ENCODE measurements at regions not wholly inside any gene's neighbourhood (a gene's known extent, or its start where the extent isn't known, plus 50 kb on each side); places are given as distances from the start of the nearest gene placed in this dataset.
"Not testable (repeated sequence)": the region's sequence is repeated elsewhere in the genome, so short reads cannot be mapped to it uniquely, and the experiment has no call there.

- H3K4me1 Mint-ChIP-seq: no peaks in the 10 kb centered on the region
- H3K27me3 Mint-ChIP-seq: no peaks in the 10 kb centered on the region
- H3K27ac Mint-ChIP-seq: no peak overlapping the region
- DNase-seq: no peak
- ATAC-seq (replicated peaks): no peak
- H3K36me3 Mint-ChIP-seq: peaks cover 0 to 4% of the 10 kb centered on the region in 2 donors
- H3K9me3 Mint-ChIP-seq: peaks cover 7 to 9% of the 10 kb centered on the region in 2 donors
- no peak overlapping the region for H3K4me3 Mint-ChIP-seq
Measured at GRCh38 chr2:186992597-186992996, 143.6 kb upstream of the ZSWIM2 start.

GRCh38 chr2:186991766-186992417 lies 142.9 kb upstream of the ZSWIM2 start:
- H3K36me3 Mint-ChIP-seq: peaks cover 0 to 4% of the 10 kb centered on the region in 2 donors
- DNase-seq (no peak), ATAC-seq (replicated peaks) (no peak)
- H3K4me1 Mint-ChIP-seq: no peaks in the 10 kb centered on the region
- H3K4me3 Mint-ChIP-seq: no peak overlapping the region
- no peaks in the 10 kb centered on the region for H3K27me3 Mint-ChIP-seq
- H3K9me3 Mint-ChIP-seq: peaks cover 7 to 9% of the 10 kb centered on the region in 2 donors
- no peak overlapping the region for H3K27ac Mint-ChIP-seq

DNA sequence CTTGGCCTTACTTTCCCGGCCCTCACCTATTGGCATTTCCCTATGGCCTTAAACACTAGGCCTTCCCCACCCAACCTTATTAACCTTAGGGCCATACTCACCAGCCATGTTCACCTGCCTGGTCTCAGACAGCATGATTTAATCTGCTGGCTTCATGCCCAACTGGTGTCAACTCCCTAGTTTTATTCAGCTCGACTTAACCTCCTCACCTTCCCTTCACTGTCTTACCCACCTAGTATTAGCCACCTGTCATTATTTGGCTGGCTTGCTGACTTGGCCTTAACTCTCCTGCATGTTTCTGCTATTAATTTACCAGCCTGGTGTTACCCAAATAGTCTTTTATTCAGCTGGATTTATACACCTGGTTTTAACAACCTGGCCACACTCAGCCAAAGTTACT lies 136.0 kb upstream of the ZSWIM2 start:
- H3K27ac Mint-ChIP-seq: no peak overlapping the region
- H3K4me3 Mint-ChIP-seq: no peak overlapping the region
- no peaks in the 10 kb centered on the region for H3K4me1 Mint-ChIP-seq
- DNase-seq (no peak), ATAC-seq (replicated peaks) (no peak)
- H3K27me3 Mint-ChIP-seq: no peaks in the 10 kb centered on the region
- H3K9me3 Mint-ChIP-seq: peaks cover 8 to 17% of the 10 kb centered on the region in 2 donors
- peaks cover 0 to 4% of the 10 kb centered on the region in 2 donors for H3K36me3 Mint-ChIP-seq

DNA sequence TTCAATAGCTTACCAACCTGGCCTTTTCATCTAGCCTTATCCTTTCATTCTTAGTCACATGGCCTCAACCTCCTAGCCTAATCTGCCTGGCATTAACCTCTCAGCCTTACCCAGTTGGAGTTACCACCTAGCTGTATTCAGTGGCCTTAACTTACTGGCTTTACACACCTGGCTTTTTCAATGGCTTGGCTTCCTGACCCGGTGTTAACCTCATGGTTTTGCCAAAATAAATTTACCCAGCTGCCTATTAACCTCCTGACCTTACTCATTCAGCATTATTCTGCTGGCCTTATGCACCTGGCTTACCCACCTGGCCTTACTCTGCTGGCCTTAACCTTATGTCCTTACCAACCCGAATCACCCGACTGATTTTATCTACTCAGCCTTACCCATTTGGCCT lies 135.5 kb upstream of the ZSWIM2 start:
- peaks cover 6 to 13% of the 10 kb centered on the region in 2 donors for H3K9me3 Mint-ChIP-seq
- H3K4me3 Mint-ChIP-seq: no peak overlapping the region
- DNase-seq (no peak), ATAC-seq (replicated peaks) (no peak)
- H3K27ac Mint-ChIP-seq: no peak overlapping the region
- H3K36me3 Mint-ChIP-seq: peaks cover 0 to 4% of the 10 kb centered on the region in 2 donors
- H3K27me3 Mint-ChIP-seq: no peaks in the 10 kb centered on the region
- H3K4me1 Mint-ChIP-seq: no peaks in the 10 kb centered on the region

GRCh38 chr2:186980787-186981550 lies 132.0 kb upstream of the ZSWIM2 start:
- Mint-ChIP-seq H3K9me3 (peaks cover 2 to 8% of the 10 kb centered on the region in 2 donors), H3K4me1 (no peaks in the 10 kb centered on the region), H3K36me3 (no peaks in the 10 kb centered on the region), H3K27me3 (no peaks in the 10 kb centered on the region), H3K27ac (no peak overlapping the region), H3K4me3 (no peak overlapping the region)
- no peak for DNase-seq
- no peak for ATAC-seq (replicated peaks)

- Mint-ChIP-seq H3K36me3 (no peaks in the 10 kb centered on the region), H3K9me3 (peaks cover 2 to 4% of the 10 kb centered on the region in 2 donors), H3K27me3 (no peaks in the 10 kb centered on the region), H3K4me1 (no peaks in the 10 kb centered on the region), H3K27ac (no peak overlapping the region), H3K4me3 (no peak overlapping the region)
- no peak for DNase-seq
- ATAC-seq (replicated peaks): no peak
Measured at GRCh38 chr2:186980117-186980442, 131.1 kb upstream of the ZSWIM2 start.

DNA sequence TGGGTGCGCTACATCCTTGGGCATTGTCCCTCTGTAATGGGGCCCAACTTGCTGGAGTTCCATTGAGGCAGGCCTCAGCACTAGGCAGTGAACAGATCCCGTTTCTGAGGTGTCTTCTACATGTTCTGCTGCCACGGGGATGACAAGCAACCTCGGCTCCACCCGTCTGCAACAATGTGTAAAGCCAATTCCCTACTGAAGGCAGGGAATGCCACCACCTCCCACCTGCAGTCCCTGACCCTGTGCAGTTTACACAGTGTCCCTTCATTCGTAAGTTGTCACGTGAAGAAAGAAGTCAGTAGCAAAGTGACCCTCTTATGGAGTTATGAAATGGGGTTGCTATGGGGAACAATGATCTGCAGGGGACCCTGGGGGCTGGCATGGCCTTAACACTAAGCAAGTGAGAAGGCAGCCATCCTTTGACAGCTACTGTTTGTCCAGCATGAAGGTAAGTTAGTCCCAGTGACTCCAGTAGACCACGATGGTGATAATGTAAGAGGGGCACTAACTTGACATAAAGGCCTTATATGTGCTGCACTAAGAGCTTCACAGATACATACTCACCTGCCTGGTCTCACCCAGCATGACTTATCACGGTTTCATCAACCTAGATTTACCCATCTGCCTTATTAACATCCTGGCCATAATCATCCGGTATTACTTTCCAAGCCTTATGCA lies 130.6 kb upstream of the ZSWIM2 start:
- H3K36me3 Mint-ChIP-seq: no peaks in the 10 kb centered on the region
- H3K27me3 Mint-ChIP-seq: no peaks in the 10 kb centered on the region
- H3K27ac Mint-ChIP-seq: no peak overlapping the region
- DNase-seq (no peak), ATAC-seq (replicated peaks) (peak in 1 of 2 donors; percentile 9)
- H3K9me3 Mint-ChIP-seq: peaks cover 2 to 4% of the 10 kb centered on the region in 2 donors
- H3K4me3 Mint-ChIP-seq: no peak overlapping the region
- H3K4me1 Mint-ChIP-seq: no peaks in the 10 kb centered on the region

DNA sequence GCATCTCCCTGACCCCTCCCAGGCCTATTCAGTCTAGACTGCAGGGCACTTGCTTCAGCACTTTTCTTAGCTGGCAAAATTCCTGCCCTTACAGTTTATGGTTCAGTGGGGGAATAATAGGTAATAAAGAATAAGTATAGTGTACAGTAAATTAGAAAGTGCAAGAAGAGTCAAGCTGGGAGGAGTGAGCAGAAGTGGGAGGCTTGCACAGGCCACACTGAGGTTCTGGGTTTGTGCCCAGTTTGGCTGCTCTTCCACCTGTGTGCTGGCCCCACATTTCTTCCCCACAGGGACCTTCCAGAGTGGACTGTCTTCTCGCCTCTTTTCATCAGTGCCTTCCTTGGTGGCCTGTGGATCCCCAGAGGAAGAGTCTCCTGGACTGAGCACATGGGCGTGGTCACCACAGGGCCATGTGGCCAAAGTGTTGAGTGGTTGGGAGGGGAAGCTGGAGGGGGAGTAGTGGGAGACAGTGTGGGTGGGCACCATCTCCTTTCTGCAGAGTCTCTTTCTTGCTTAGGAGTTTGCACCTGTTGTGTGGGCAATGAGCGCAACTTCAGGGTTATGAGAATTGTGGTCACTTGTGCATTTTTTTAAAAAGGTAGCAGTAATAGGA lies 128.6 kb upstream of the ZSWIM2 start:
- Mint-ChIP-seq H3K27me3 (no peaks in the 10 kb centered on the region), H3K4me3 (no peak overlapping the region), H3K9me3 (no peaks in the 10 kb centered on the region)

DNA sequence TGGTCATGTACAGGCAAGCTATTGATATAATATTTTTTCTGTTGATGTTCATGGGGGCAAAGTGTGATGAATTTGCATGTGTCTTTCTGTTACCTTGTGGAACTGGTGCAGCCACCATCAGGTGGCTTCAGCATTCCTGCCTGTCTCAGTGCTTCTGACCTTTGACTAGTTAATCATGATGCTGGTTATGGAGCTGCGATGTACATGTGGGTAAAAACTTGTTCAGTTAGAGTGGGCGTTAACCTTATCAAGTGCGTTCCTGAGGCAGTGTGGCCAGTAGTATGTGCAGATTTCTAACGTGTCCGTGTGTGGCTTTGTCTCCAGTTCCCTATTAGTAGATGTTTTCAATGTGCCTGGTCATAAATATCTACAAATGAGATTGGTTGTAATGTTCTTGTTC lies 127.4 kb upstream of the ZSWIM2 start:
- no peaks in the 10 kb centered on the region for H3K36me3 Mint-ChIP-seq
- no peak overlapping the region for H3K27ac Mint-ChIP-seq
- DNase-seq (no peak), ATAC-seq (replicated peaks) (no peak)
- no peaks in the 10 kb centered on the region for H3K27me3 Mint-ChIP-seq
- no peak overlapping the region for H3K4me3 Mint-ChIP-seq
- no peaks in the 10 kb centered on the region for H3K4me1 Mint-ChIP-seq
- H3K9me3 Mint-ChIP-seq: no peaks in the 10 kb centered on the region

More for the DNA sequence above, 128.6 kb upstream of the ZSWIM2 start:
- ATAC-seq (replicated peaks) (peak in 1 of 2 donors; percentile 34), DNase-seq (no peak)
- Mint-ChIP-seq H3K27ac (no peak overlapping the region), H3K36me3 (no peaks in the 10 kb centered on the region), H3K4me1 (no peaks in the 10 kb centered on the region)

DNA sequence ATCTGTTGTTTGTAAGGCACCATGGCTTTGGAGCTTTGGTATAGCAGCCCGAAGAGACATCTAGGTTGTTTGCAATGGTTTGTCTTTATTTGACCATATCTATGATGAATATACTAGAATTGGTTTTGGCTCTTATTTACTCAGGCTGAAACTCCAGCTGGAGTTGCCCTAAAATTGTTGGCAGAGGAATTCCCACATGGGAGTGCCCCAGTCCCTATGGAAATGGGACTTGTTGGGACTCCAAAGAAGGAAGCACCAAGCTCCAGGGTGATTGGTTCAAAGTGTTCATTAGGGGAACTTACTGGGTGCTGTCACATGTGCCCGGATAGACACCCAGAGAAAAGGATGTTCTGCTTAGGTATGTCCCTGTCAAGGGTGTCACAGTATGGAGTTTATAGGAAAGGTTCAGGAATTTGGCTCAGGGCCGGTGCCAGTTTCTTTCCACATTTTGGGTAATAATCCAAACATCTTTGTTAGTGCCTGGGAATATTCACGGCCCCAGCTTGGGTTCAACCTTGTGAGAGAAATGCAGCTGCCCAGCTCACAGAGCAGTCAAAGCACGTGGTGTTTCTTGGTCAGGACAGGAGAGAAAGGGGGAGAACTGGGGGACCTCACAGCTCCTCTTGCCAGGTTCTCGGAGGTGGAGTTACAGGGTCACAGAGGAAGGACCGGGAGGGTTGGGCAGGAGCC lies 123.5 kb upstream of the ZSWIM2 start:
- no peaks in the 10 kb centered on the region for H3K36me3 Mint-ChIP-seq
- no peak for DNase-seq
- H3K4me3 Mint-ChIP-seq: no peak overlapping the region
- ATAC-seq (replicated peaks): no peak
- no peaks in the 10 kb centered on the region for H3K9me3 Mint-ChIP-seq
- H3K27me3 Mint-ChIP-seq: no peaks in the 10 kb centered on the region
- H3K4me1 Mint-ChIP-seq: no peaks in the 10 kb centered on the region
- no peak overlapping the region for H3K27ac Mint-ChIP-seq

DNA sequence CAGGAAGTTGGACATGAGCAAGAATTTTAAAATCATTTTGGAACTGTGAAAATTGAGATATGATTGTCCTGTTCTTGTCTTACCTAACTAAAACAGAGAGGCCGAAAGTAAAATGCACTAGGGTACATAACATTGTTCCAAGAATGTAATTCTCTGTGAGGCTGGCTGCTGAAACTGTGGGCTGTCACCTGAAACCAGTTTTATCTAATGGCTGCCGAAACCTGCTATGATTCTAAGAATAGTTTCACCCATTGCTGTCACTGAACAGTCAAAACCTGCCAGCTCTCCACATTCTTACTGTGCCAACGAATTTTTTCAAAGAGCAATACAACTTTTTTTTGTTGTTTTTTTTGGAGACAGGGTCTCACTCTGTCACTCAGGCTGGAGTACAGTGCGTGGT lies 119.3 kb upstream of the ZSWIM2 start:
- H3K36me3 Mint-ChIP-seq: no peaks in the 10 kb centered on the region
- no peaks in the 10 kb centered on the region for H3K27me3 Mint-ChIP-seq
- no peak overlapping the region for H3K27ac Mint-ChIP-seq
- ATAC-seq (replicated peaks) (no peak), DNase-seq (no peak)
- no peaks in the 10 kb centered on the region for H3K9me3 Mint-ChIP-seq
- H3K4me1 Mint-ChIP-seq: no peaks in the 10 kb centered on the region
- H3K4me3 Mint-ChIP-seq: no peak overlapping the region

GRCh38 chr2:186966015-186966414 lies 117.0 kb upstream of the ZSWIM2 start:
- Mint-ChIP-seq H3K27me3 (no peaks in the 10 kb centered on the region), H3K36me3 (no peaks in the 10 kb centered on the region), H3K9me3 (no peaks in the 10 kb centered on the region), H3K4me1 (no peaks in the 10 kb centered on the region), H3K27ac (no peak overlapping the region), H3K4me3 (no peak overlapping the region)
- ATAC-seq (replicated peaks): no peak
- no peak for DNase-seq

- H3K9me3 Mint-ChIP-seq: no peaks in the 10 kb centered on the region
- no peaks in the 10 kb centered on the region for H3K36me3 Mint-ChIP-seq
- DNase-seq (no peak), ATAC-seq (replicated peaks) (no peak)
- no peaks in the 10 kb centered on the region for H3K27me3 Mint-ChIP-seq
- H3K27ac Mint-ChIP-seq: no peak overlapping the region
- H3K4me3 Mint-ChIP-seq: no peak overlapping the region
- H3K4me1 Mint-ChIP-seq: no peaks in the 10 kb centered on the region
Measured at GRCh38 chr2:186962085-186962747, 113.2 kb upstream of the ZSWIM2 start.

DNA sequence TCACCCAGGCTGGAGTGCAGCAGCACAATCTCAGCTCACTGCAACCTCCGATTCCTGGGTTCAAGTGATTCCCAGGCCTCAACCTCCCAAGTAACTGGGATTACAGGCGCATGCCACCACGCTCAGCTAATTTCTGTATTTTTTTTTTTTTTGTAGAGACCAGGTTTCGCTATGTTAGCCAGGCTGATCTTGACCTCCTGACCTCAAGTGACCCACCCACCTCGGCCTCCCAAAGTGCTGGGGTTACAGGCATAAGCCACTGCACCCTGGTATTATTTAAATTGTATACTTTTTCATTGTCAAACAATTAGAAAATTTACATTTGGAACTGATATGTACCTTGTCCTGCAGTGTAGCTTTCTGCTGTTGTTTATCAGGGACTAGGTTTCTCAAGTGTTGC lies 111.3 kb upstream of the ZSWIM2 start:
- not testable (repeated sequence) for H3K9me3 Mint-ChIP-seq; H3K36me3 Mint-ChIP-seq; ATAC-seq (replicated peaks); H3K27me3 Mint-ChIP-seq; DNase-seq; H3K4me1 Mint-ChIP-seq; H3K27ac Mint-ChIP-seq; H3K4me3 Mint-ChIP-seq

Measured in stimulated activated naive B cell treated with anti-CD40 and anti-IgM and Interleukin-4, amounts not matched to agents 10 μg/mL and 1 μg/mL and 100 μg/mL, for 72 hours (primary cell).